Stomach (tissue), 4 donors: ENCODE measurements at regions not wholly inside any gene's neighbourhood (a gene's known extent, or its start where the extent isn't known, plus 50 kb on each side); places are given as distances from the start of the nearest gene placed in this dataset.

ENCODE experiments used
- POLR2A ChIP-seq, 4 donors: fragments of 450-650 bp; IDR thresholded peaks; one replicate each; pipeline ENCODE4 v1.6.1; 2016; ENCODE audit warnings: antibody characterized with exemption in 4 of 4, control low read depth in 2 of 4, mild to moderate bottlenecking in 1 of 4, moderate library complexity in 1 of 4
- TF ChIP-seq, protein P1 (sequence below), 7 experiments: fragments of 450-650 bp in 4 of 7; fragments of 200-600 bp in 3 of 7; sonication (generic) in 3 of 7; IDR thresholded peaks; one replicate each; pipeline ENCODE4 v1.5.1; 2016 to 2019; ENCODE audit warnings: antibody characterized with exemption in 7 of 7, control low read depth in 2 of 7, mild to moderate bottlenecking in 1 of 7

GRCh38 chr6:90835596-90836212, 248.8 kb upstream of the MAP3K7 start:
- no peak for TF ChIP-seq POLR2A (IDR thresholded peaks at IDR 0.05)
- TF ChIP-seq, protein P1, sequence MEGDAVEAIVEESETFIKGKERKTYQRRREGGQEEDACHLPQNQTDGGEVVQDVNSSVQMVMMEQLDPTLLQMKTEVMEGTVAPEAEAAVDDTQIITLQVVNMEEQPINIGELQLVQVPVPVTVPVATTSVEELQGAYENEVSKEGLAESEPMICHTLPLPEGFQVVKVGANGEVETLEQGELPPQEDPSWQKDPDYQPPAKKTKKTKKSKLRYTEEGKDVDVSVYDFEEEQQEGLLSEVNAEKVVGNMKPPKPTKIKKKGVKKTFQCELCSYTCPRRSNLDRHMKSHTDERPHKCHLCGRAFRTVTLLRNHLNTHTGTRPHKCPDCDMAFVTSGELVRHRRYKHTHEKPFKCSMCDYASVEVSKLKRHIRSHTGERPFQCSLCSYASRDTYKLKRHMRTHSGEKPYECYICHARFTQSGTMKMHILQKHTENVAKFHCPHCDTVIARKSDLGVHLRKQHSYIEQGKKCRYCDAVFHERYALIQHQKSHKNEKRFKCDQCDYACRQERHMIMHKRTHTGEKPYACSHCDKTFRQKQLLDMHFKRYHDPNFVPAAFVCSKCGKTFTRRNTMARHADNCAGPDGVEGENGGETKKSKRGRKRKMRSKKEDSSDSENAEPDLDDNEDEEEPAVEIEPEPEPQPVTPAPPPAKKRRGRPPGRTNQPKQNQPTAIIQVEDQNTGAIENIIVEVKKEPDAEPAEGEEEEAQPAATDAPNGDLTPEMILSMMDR (IDR thresholded peaks at IDR 0.05) = no peak
